ENCODE measurements at regions not wholly inside any gene's neighbourhood (a gene's known extent, or its start where the extent isn't known, plus 50 kb on each side); places are given as distances from the start of the nearest gene placed in this dataset.

GRCh38 chr10:129307141-129307540, 159.9 kb upstream of the MGMT start:
- Histone ChIP-seq H3K36me3 (ENCODE audit: control insufficient read depth in 2 of 2, insufficient read depth in 2 of 2, low read length in 2 of 2) (no peaks in the 10 kb centered on the region), H3K9ac (ENCODE audit: low read length in 2 of 2) (no peak overlapping the region), H3K4me3 (ENCODE audit: low read length in 2 of 2) (no peak overlapping the region), H3K27me3 (ENCODE audit: control insufficient read depth in 1 of 2, insufficient read depth in 2 of 2, low read length in 2 of 2) (no peaks in the 10 kb centered on the region), H3K27ac (ENCODE audit: low read length) (no peak overlapping the region), H3K9me3 (ENCODE audit: control insufficient read depth in 2 of 2, low read length in 2 of 2) (peaks cover 0 to 3% of the 10 kb centered on the region in 2 donors), H3K4me1 (ENCODE audit: control insufficient read depth, insufficient read depth, low read length) (no peaks in the 10 kb centered on the region)

GRCh38 chr10:129308953-129309564, 158.0 kb upstream of the MGMT start:
- H3K27ac ChIP-seq (ENCODE audit: low read length), result no peak overlapping the region
- H3K9me3 ChIP-seq (ENCODE audit: control insufficient read depth in 2 of 2, low read length in 2 of 2), result peaks cover 0 to 2% of the 10 kb centered on the region in 2 donors

GRCh38 chr10:129309565-129309964, 157.5 kb upstream of the MGMT start:
- Histone ChIP-seq H3K27me3 (ENCODE audit: control insufficient read depth in 1 of 2, insufficient read depth in 2 of 2, low read length in 2 of 2) (no peaks in the 10 kb centered on the region), H3K9me3 (ENCODE audit: control insufficient read depth in 2 of 2, low read length in 2 of 2) (peaks cover 0 to 3% of the 10 kb centered on the region in 2 donors), H3K27ac (ENCODE audit: low read length) (no peak overlapping the region), H3K36me3 (ENCODE audit: control insufficient read depth in 2 of 2, insufficient read depth in 2 of 2, low read length in 2 of 2) (no peaks in the 10 kb centered on the region), H3K4me3 (ENCODE audit: low read length in 2 of 2) (no peak overlapping the region), H3K9ac (ENCODE audit: low read length in 2 of 2) (no peak overlapping the region), H3K4me1 (ENCODE audit: control insufficient read depth, insufficient read depth, low read length) (no peaks in the 10 kb centered on the region)

More at GRCh38 chr10:129308953-129309564, 158.0 kb upstream of the MGMT start:
- no peaks in the 10 kb centered on the region for H3K27me3 ChIP-seq (ENCODE audit: control insufficient read depth in 1 of 2, insufficient read depth in 2 of 2, low read length in 2 of 2)
- no peaks in the 10 kb centered on the region for H3K36me3 ChIP-seq (ENCODE audit: control insufficient read depth in 2 of 2, insufficient read depth in 2 of 2, low read length in 2 of 2)
- no peak overlapping the region for H3K4me3 ChIP-seq (ENCODE audit: low read length in 2 of 2)
- H3K9ac ChIP-seq (ENCODE audit: low read length in 2 of 2), result no peak overlapping the region
- no peaks in the 10 kb centered on the region for H3K4me1 ChIP-seq (ENCODE audit: control insufficient read depth, insufficient read depth, low read length)

- Histone ChIP-seq H3K36me3 (ENCODE audit: control insufficient read depth in 2 of 2, insufficient read depth in 2 of 2, low read length in 2 of 2) (no peaks in the 10 kb centered on the region), H3K4me1 (ENCODE audit: control insufficient read depth, insufficient read depth, low read length) (no peaks in the 10 kb centered on the region), H3K9me3 (ENCODE audit: control insufficient read depth in 2 of 2, low read length in 2 of 2) (peaks cover 0 to 3% of the 10 kb centered on the region in 2 donors), H3K4me3 (ENCODE audit: low read length in 2 of 2) (no peak overlapping the region), H3K9ac (ENCODE audit: low read length in 2 of 2) (no peak overlapping the region), H3K27me3 (ENCODE audit: control insufficient read depth in 1 of 2, insufficient read depth in 2 of 2, low read length in 2 of 2) (no peaks in the 10 kb centered on the region), H3K27ac (ENCODE audit: low read length) (no peak overlapping the region)
Measured at GRCh38 chr10:129310881-129311280, 156.2 kb upstream of the MGMT start.

GRCh38 chr10:129319934-129320333, 147.1 kb upstream of the MGMT start:
- Histone ChIP-seq H3K27me3 (ENCODE audit: control insufficient read depth in 1 of 2, insufficient read depth in 2 of 2, low read length in 2 of 2) (no peaks in the 10 kb centered on the region), H3K27ac (ENCODE audit: low read length) (no peak overlapping the region), H3K9me3 (ENCODE audit: control insufficient read depth in 2 of 2, low read length in 2 of 2) (peaks cover 0 to 2% of the 10 kb centered on the region in 2 donors), H3K4me3 (ENCODE audit: low read length in 2 of 2) (no peak overlapping the region), H3K9ac (ENCODE audit: low read length in 2 of 2) (no peak overlapping the region), H3K4me1 (ENCODE audit: control insufficient read depth, insufficient read depth, low read length) (no peaks in the 10 kb centered on the region), H3K36me3 (ENCODE audit: control insufficient read depth in 2 of 2, insufficient read depth in 2 of 2, low read length in 2 of 2) (no peaks in the 10 kb centered on the region)

- H3K9me3 ChIP-seq (ENCODE audit: control insufficient read depth in 2 of 2, low read length in 2 of 2), result peaks cover 0 to 2% of the 10 kb centered on the region in 2 donors
- no peak overlapping the region for H3K27ac ChIP-seq (ENCODE audit: low read length)
- H3K36me3 ChIP-seq (ENCODE audit: control insufficient read depth in 2 of 2, insufficient read depth in 2 of 2, low read length in 2 of 2), result no peaks in the 10 kb centered on the region
- H3K4me3 ChIP-seq (ENCODE audit: low read length in 2 of 2), result no peak overlapping the region
- no peak overlapping the region for H3K9ac ChIP-seq (ENCODE audit: low read length in 2 of 2)
- no peaks in the 10 kb centered on the region for H3K27me3 ChIP-seq (ENCODE audit: control insufficient read depth in 1 of 2, insufficient read depth in 2 of 2, low read length in 2 of 2)
- H3K4me1 ChIP-seq (ENCODE audit: control insufficient read depth, insufficient read depth, low read length), result no peaks in the 10 kb centered on the region
Measured at GRCh38 chr10:129320340-129320739, 146.7 kb upstream of the MGMT start.

- H3K9ac ChIP-seq (ENCODE audit: low read length in 2 of 2), result no peak overlapping the region
- H3K4me3 ChIP-seq (ENCODE audit: low read length in 2 of 2), result no peak overlapping the region
- no peaks in the 10 kb centered on the region for H3K27me3 ChIP-seq (ENCODE audit: control insufficient read depth in 1 of 2, insufficient read depth in 2 of 2, low read length in 2 of 2)
Measured at GRCh38 chr10:129321727-129322126, 145.3 kb upstream of the MGMT start.

GRCh38 chr10:129322933-129323820, 143.9 kb upstream of the MGMT start:
- H3K9me3 ChIP-seq (ENCODE audit: control insufficient read depth in 2 of 2, low read length in 2 of 2), result peaks cover 0 to 2% of the 10 kb centered on the region in 2 donors
- no peaks in the 10 kb centered on the region for H3K36me3 ChIP-seq (ENCODE audit: control insufficient read depth in 2 of 2, insufficient read depth in 2 of 2, low read length in 2 of 2)
- no peak overlapping the region for H3K27ac ChIP-seq (ENCODE audit: low read length)
- no peaks in the 10 kb centered on the region for H3K27me3 ChIP-seq (ENCODE audit: control insufficient read depth in 1 of 2, insufficient read depth in 2 of 2, low read length in 2 of 2)
- H3K9ac ChIP-seq (ENCODE audit: low read length in 2 of 2), result no peak overlapping the region
- H3K4me3 ChIP-seq (ENCODE audit: low read length in 2 of 2), result no peak overlapping the region
- no peaks in the 10 kb centered on the region for H3K4me1 ChIP-seq (ENCODE audit: control insufficient read depth, insufficient read depth, low read length)

More at GRCh38 chr10:129321727-129322126, 145.3 kb upstream of the MGMT start:
- no peaks in the 10 kb centered on the region for H3K4me1 ChIP-seq (ENCODE audit: control insufficient read depth, insufficient read depth, low read length)
- H3K9me3 ChIP-seq (ENCODE audit: control insufficient read depth in 2 of 2, low read length in 2 of 2), result peaks cover 0 to 2% of the 10 kb centered on the region in 2 donors
- no peaks in the 10 kb centered on the region for H3K36me3 ChIP-seq (ENCODE audit: control insufficient read depth in 2 of 2, insufficient read depth in 2 of 2, low read length in 2 of 2)
- no peak overlapping the region for H3K27ac ChIP-seq (ENCODE audit: low read length)

GRCh38 chr10:129323879-129324278, 143.2 kb upstream of the MGMT start:
- H3K4me3 ChIP-seq (ENCODE audit: low read length in 2 of 2), result no peak overlapping the region

GRCh38 chr10:129325893-129326292, 141.1 kb upstream of the MGMT start:
- H3K27me3 ChIP-seq (ENCODE audit: control insufficient read depth in 1 of 2, insufficient read depth in 2 of 2, low read length in 2 of 2), result no peaks in the 10 kb centered on the region
- no peaks in the 10 kb centered on the region for H3K9me3 ChIP-seq (ENCODE audit: control insufficient read depth in 2 of 2, low read length in 2 of 2)
- H3K27ac ChIP-seq (ENCODE audit: low read length), result no peak overlapping the region
- no peak overlapping the region for H3K9ac ChIP-seq (ENCODE audit: low read length in 2 of 2)
- H3K4me1 ChIP-seq (ENCODE audit: control insufficient read depth, insufficient read depth, low read length), result no peaks in the 10 kb centered on the region
- no peaks in the 10 kb centered on the region for H3K36me3 ChIP-seq (ENCODE audit: control insufficient read depth in 2 of 2, insufficient read depth in 2 of 2, low read length in 2 of 2)
- no peak overlapping the region for H3K4me3 ChIP-seq (ENCODE audit: low read length in 2 of 2)

More at GRCh38 chr10:129323879-129324278, 143.2 kb upstream of the MGMT start:
- Histone ChIP-seq H3K9me3 (ENCODE audit: control insufficient read depth in 2 of 2, low read length in 2 of 2) (peaks cover 0 to 2% of the 10 kb centered on the region in 2 donors), H3K36me3 (ENCODE audit: control insufficient read depth in 2 of 2, insufficient read depth in 2 of 2, low read length in 2 of 2) (no peaks in the 10 kb centered on the region), H3K4me1 (ENCODE audit: control insufficient read depth, insufficient read depth, low read length) (no peaks in the 10 kb centered on the region), H3K27ac (ENCODE audit: low read length) (no peak overlapping the region), H3K27me3 (ENCODE audit: control insufficient read depth in 1 of 2, insufficient read depth in 2 of 2, low read length in 2 of 2) (no peaks in the 10 kb centered on the region), H3K9ac (ENCODE audit: low read length in 2 of 2) (no peak overlapping the region)

GRCh38 chr10:129328546-129328945, 138.5 kb upstream of the MGMT start:
- H3K36me3 ChIP-seq (ENCODE audit: control insufficient read depth in 2 of 2, insufficient read depth in 2 of 2, low read length in 2 of 2), result no peaks in the 10 kb centered on the region
- no peak overlapping the region for H3K4me3 ChIP-seq (ENCODE audit: low read length in 2 of 2)
- H3K4me1 ChIP-seq (ENCODE audit: control insufficient read depth, insufficient read depth, low read length), result no peaks in the 10 kb centered on the region
- H3K27me3 ChIP-seq (ENCODE audit: control insufficient read depth in 1 of 2, insufficient read depth in 2 of 2, low read length in 2 of 2), result peaks cover 0 to 3% of the 10 kb centered on the region in 2 donors
- H3K9ac ChIP-seq (ENCODE audit: low read length in 2 of 2), result no peak overlapping the region
- H3K9me3 ChIP-seq (ENCODE audit: control insufficient read depth in 2 of 2, low read length in 2 of 2), result no peaks in the 10 kb centered on the region
- no peak overlapping the region for H3K27ac ChIP-seq (ENCODE audit: low read length)
